ENCODE measurements at regions not wholly inside any gene's neighbourhood (a gene's known extent, or its start where the extent isn't known, plus 50 kb on each side); places are given as distances from the start of the nearest gene placed in this dataset.

DNA sequence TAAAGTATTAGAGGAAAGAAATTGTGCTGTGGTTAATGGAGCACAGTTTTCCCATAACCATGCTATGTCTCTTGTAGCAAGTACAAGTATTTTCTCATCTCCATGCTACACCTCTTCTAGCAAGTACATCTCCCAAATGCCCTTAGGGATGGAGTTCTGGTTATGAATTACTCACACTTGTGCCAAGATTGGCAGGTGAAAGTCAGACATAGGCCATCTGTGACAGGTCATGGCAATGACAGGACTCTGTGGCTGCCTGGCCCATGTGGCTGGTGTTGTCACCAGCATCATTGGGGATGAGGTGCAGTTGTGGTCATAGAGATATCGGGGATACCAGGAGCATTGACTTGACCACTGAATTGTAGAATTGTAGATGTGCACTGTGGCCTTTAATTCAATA, 310.2 kb downstream of the FAT4 start:
- DNase-seq (ENCODE audit: low spot score) (no peak), FAIRE-seq (no peak), ATAC-seq (no peak)
- Histone ChIP-seq H2AFZ (ENCODE audit: low read length) (no peak overlapping the region), H3K27me3 (ENCODE audit: control insufficient read depth in 1 of 2, insufficient read depth in 2 of 2, low read length in 2 of 2) (no peaks in the 10 kb centered on the region), H3K36me3 (replicated peaks in 1 of 2; ENCODE audit: control insufficient read depth in 1 of 2, insufficient read depth in 2 of 2, low read length in 2 of 2) (no peaks in the 10 kb centered on the region), H3K9ac (ENCODE audit: insufficient read depth, low read depth, low read length) (no peak overlapping the region), H3K9me3 (ENCODE audit: low read length) (no peaks in the 10 kb centered on the region), H3K27ac (ENCODE audit: extremely low read length, insufficient read depth, low read length) (no peak overlapping the region), H4K20me1 (ENCODE audit: insufficient read depth, low read length) (no peaks in the 10 kb centered on the region), H3K4me2 (ENCODE audit: low read depth, low read length) (no peak overlapping the region), H3K4me1 (ENCODE audit: insufficient read depth, low read length) (no peaks in the 10 kb centered on the region), H3K4me3 (replicated peaks in 1 of 3; ENCODE audit: insufficient read depth in 1 of 3, low read depth in 2 of 3, low read length in 3 of 3) (no peak overlapping the region), H3K79me2 (ENCODE audit: insufficient read depth, low read length) (no peaks in the 10 kb centered on the region)
- WGBS (ENCODE audit: low lambda C conversion rate) = 0% methylated on average over 1 of the region's 1 CpG
- in situ Hi-C loops (cut with HindIII; ENCODE audit: extremely low pct_ligation_motif_present, low pct_unique_long_range_greater_than_20kb) (no loop called here), intact Hi-C loops (cut with micrococcal nuclease; ENCODE audit: unreplicated experiment) (no loop called here)
- POLR2A ChIA-PET = no interaction called here
- TF ChIP-seq ZNF101 (CRISPR knock-in tag; IDR thresholded peaks at IDR 0.05; ENCODE audit: borderline replicate concordance, low read depth) (no peak), MTA3 (CRISPR knock-in tag; IDR thresholded peaks at IDR 0.05) (no peak), ZNF10 (CRISPR knock-in tag; IDR thresholded peaks at IDR 0.05; ENCODE audit: borderline replicate concordance, low read depth) (no peak), NCOA5 (CRISPR knock-in tag; IDR thresholded peaks at IDR 0.05) (no peak), E2F2 (CRISPR knock-in tag; IDR thresholded peaks at IDR 0.05; ENCODE audit: borderline replicate concordance) (no peak), CBX5 (CRISPR knock-in tag; IDR thresholded peaks at IDR 0.05; ENCODE audit: borderline replicate concordance) (no peak), ZNF264 (CRISPR knock-in tag; IDR thresholded peaks at IDR 0.05) (no peak), CEBPG (CRISPR knock-in tag; IDR thresholded peaks at IDR 0.05) (no peak), YEATS4 (CRISPR knock-in tag; IDR thresholded peaks at IDR 0.05; ENCODE audit: borderline replicate concordance) (no peak), ZNF607 (CRISPR knock-in tag; IDR thresholded peaks at IDR 0.05; ENCODE audit: borderline replicate concordance) (no peak), ZBTB4 (CRISPR knock-in tag; IDR thresholded peaks at IDR 0.05; ENCODE audit: borderline replicate concordance) (no peak), IRF2 (CRISPR knock-in tag; IDR thresholded peaks at IDR 0.05) (no peak), KDM3A (CRISPR knock-in tag; IDR thresholded peaks at IDR 0.05; ENCODE audit: low read depth) (no peak), NFYB (CRISPR knock-in tag; IDR thresholded peaks at IDR 0.05) (no peak), SSRP1 (CRISPR knock-in tag; IDR thresholded peaks at IDR 0.05) (no peak), AGO1 (IDR thresholded peaks at IDR 0.05; ENCODE audit: low read depth, low read length, poor library complexity, severe bottlenecking) (no peak), ZNF567 (CRISPR knock-in tag; IDR thresholded peaks at IDR 0.05; ENCODE audit: borderline replicate concordance) (no peak), ZNF660 (CRISPR knock-in tag; IDR thresholded peaks at IDR 0.05; ENCODE audit: borderline replicate concordance, low read depth) (no peak), ZSCAN12 (CRISPR knock-in tag; IDR thresholded peaks at IDR 0.05) (no peak)
- TF ChIP-seq, protein P1, sequence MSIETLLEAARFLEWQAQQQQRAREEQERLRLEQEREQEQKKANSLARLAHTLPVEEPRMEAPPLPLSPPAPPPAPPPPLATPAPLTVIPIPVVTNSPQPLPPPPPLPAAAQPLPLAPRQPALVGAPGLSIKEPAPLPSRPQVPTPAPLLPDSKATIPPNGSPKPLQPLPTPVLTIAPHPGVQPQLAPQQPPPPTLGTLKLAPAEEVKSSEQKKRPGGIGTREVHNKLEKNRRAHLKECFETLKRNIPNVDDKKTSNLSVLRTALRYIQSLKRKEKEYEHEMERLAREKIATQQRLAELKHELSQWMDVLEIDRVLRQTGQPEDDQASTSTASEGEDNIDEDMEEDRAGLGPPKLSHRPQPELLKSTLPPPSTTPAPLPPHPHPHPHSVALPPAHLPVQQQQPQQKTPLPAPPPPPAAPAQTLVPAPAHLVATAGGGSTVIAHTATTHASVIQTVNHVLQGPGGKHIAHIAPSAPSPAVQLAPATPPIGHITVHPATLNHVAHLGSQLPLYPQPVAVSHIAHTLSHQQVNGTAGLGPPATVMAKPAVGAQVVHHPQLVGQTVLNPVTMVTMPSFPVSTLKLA (IDR thresholded peaks at IDR 0.05) = no peak
- CTCF ChIA-PET (ENCODE audit: low intra/inter-chr PET ratio, low total read pairs) = no interaction called here
- no TSS peak for BruUV-seq (replicated peaks)
